GM12878 (cell line): ENCODE measurements at regions not wholly inside any gene's neighbourhood (a gene's known extent, or its start where the extent isn't known, plus 50 kb on each side); places are given as distances from the start of the nearest gene placed in this dataset.

Experiments used
- ATAC-seq: fragments of 200-7000 bp; cut with Tn5 transposase; 3 replicates; pipeline ENCODE4 v1.9.1; 2020; ENCODE audit warnings: mild to moderate bottlenecking, moderate library complexity
- BruUV-seq: library from RNA; stranded (reverse); fragments of 400-500 nt; replicated peaks from 2 replicates; lab custom pipeline; 2021; lab: Mats Ljungman, UMichigan
- CTCF ChIA-PET: fragments of 300-600 bp; sonication (Branson Sonifier 250); formaldehyde crosslinking; extraction: SDS; loops from one replicate; lab custom pipeline; 2021; ENCODE audit warnings: inconsistent platforms; lab: Yijun Ruan, JAX
- POLR2A ChIA-PET: fragments of 350-600 bp; formaldehyde crosslinking; extraction: SDS; loops from one replicate; lab custom pipeline; 2021; ENCODE audit warnings: inconsistent platforms; lab: Charles Lee
- RAD21 ChIA-PET: fragments of 300-600 bp; sonication (Branson Sonifier 250); formaldehyde crosslinking; loops from one replicate; lab custom pipeline; 2023; ENCODE audit warnings: antibody characterized with exemption; ENCODE audit not compliant: unreplicated experiment; lab: Charles Lee
- SMC1A ChIA-PET: fragments of 300-600 bp; sonication (Branson Sonifier 250); formaldehyde crosslinking; loops from one replicate; lab custom pipeline; 2023; ENCODE audit not compliant: unreplicated experiment, uncharacterized antibody; lab: Charles Lee
- DNase-seq: peaks from one replicate; pipeline ENCODE4 v3.0.0-alpha.2; 2011; ENCODE audit warnings: low read depth, low spot score
- FAIRE-seq: peaks from 3 replicates; lab custom pipeline; 2011; peaks lifted over from hg19 to GRCh38; lab: Jason Lieb, UNC
- H2AFZ ChIP-seq: 2 replicates; pipeline ENCODE4 v1.6.0; 2011; ENCODE audit warnings: low read depth, low read length, control low read depth; ENCODE audit not compliant: control insufficient read depth
- H3K27ac ChIP-seq: 2 replicates; pipeline ENCODE4 v1.5.1; 2011; ENCODE audit warnings: control low read depth; ENCODE audit not compliant: control insufficient read depth, insufficient read depth
- H3K27me3 ChIP-seq, 2 experiments: replicated peaks in 1 of 2; 2 replicates each; pipeline versions ENCODE4 v1.6.0 to v1.6.1; 2011; ENCODE audit warnings: low read length in 1 of 2; ENCODE audit not compliant: control insufficient read depth in 2 of 2, insufficient read depth in 2 of 2
- H3K36me3 ChIP-seq, 2 experiments: 2 replicates each; pipeline ENCODE4 v1.5.1; 2011; ENCODE audit warnings: low read length in 1 of 2; ENCODE audit not compliant: control insufficient read depth in 2 of 2, insufficient read depth in 2 of 2
- H3K4me1 ChIP-seq: 2 replicates; pipeline ENCODE4 v1.6.1; 2011; ENCODE audit warnings: mild to moderate bottlenecking, low read length, moderate library complexity, mixed read lengths; ENCODE audit not compliant: control insufficient read depth, insufficient read depth
- H3K4me2 ChIP-seq: 2 replicates; pipeline ENCODE4 v1.6.0; 2011; ENCODE audit warnings: control low read depth; ENCODE audit not compliant: control insufficient read depth, insufficient read depth
- H3K4me3 ChIP-seq: fragments of 200-600 bp; sonication (generic); 2 replicates; pipeline ENCODE4 v1.5.1; 2016
- H3K79me2 ChIP-seq: 2 replicates; pipeline ENCODE4 v1.6.0; 2011; ENCODE audit warnings: low read length; ENCODE audit not compliant: control insufficient read depth, insufficient read depth
- H3K9ac ChIP-seq: 2 replicates; pipeline ENCODE4 v1.8.0; 2011; ENCODE audit warnings: low read length, control low read depth, mixed read lengths; ENCODE audit not compliant: control insufficient read depth, insufficient read depth
- H3K9me3 ChIP-seq: replicated peaks from 3 replicates; pipeline ENCODE4 v1.5.1; 2011; ENCODE audit warnings: mild to moderate bottlenecking, low read length; ENCODE audit not compliant: control insufficient read depth, insufficient read depth
- H4K20me1 ChIP-seq: 2 replicates; pipeline ENCODE4 v1.6.0; 2011; ENCODE audit not compliant: control insufficient read depth, insufficient read depth
- EP300 ChIP-seq, 2 experiments: fragments of 150-350 bp in 1 of 2; IDR thresholded peaks; 2 replicates each; pipeline ENCODE4 v1.6.1; 2011 to 2012; ENCODE audit warnings: low read depth in 2 of 2, low read length in 2 of 2, borderline replicate concordance in 1 of 2, improper control_type of control experiment in 1 of 2, inconsistent platforms in 1 of 2; ENCODE audit not compliant: control insufficient read depth in 1 of 2
- RBBP5 ChIP-seq: fragments of 200-600 bp; sonication (generic); conservative IDR thresholded peaks from 2 replicates; pipeline ENCODE4 v1.6.1; 2016
- RELA ChIP-seq: fragments of 450-650 bp; IDR thresholded peaks from 2 replicates; pipeline ENCODE4 v1.8.0; 2014; ENCODE audit warnings: borderline replicate concordance; ENCODE audit not compliant: partially characterized antibody
- TAF1 ChIP-seq: IDR thresholded peaks from 2 replicates; pipeline ENCODE4 v1.6.1; 2011; ENCODE audit warnings: mild to moderate bottlenecking, low read depth, low read length, borderline replicate concordance
- TCF12 ChIP-seq: IDR thresholded peaks from 2 replicates; pipeline ENCODE4 v1.6.1; 2011; ENCODE audit warnings: low read depth, mild to moderate bottlenecking, low read length
- WGBS: methylation state at CpG from one replicate; pipeline ENCODE4 v1.1.6; 2016; ENCODE audit warnings: low lambda C conversion rate; ENCODE audit not compliant: insufficient replicate concordance, insufficient coverage; ENCODE audit errors: missing lambda C conversion rate; 5-methylcytosine and 5-hydroxymethylcytosine counted together
- in situ Hi-C: fragments of 300-500 bp; cut with MboI; formaldehyde crosslinking; loops from 9 replicates; pipeline ENCODE4 v1.14.3; 2018; ENCODE audit warnings: mixed read lengths
- intact Hi-C: fragments of 100-400 bp; cut with micrococcal nuclease; formaldehyde crosslinking; loops from one replicate; pipeline ENCODE4 v1.14.2; 2022; ENCODE audit not compliant: unreplicated experiment
- TF ChIP-seq, protein P1 (sequence below): fragments of 450-650 bp; IDR thresholded peaks from 2 replicates; pipeline ENCODE4 v1.6.1; 2016; ENCODE audit warnings: mild to moderate bottlenecking, moderate library complexity, borderline replicate concordance
- TF ChIP-seq, protein P2 (sequence below): fragments of 450-650 bp; conservative IDR thresholded peaks from 2 replicates; pipeline ENCODE4 v1.6.1; 2017; ENCODE audit warnings: mild to moderate bottlenecking, moderate library complexity

DNA sequence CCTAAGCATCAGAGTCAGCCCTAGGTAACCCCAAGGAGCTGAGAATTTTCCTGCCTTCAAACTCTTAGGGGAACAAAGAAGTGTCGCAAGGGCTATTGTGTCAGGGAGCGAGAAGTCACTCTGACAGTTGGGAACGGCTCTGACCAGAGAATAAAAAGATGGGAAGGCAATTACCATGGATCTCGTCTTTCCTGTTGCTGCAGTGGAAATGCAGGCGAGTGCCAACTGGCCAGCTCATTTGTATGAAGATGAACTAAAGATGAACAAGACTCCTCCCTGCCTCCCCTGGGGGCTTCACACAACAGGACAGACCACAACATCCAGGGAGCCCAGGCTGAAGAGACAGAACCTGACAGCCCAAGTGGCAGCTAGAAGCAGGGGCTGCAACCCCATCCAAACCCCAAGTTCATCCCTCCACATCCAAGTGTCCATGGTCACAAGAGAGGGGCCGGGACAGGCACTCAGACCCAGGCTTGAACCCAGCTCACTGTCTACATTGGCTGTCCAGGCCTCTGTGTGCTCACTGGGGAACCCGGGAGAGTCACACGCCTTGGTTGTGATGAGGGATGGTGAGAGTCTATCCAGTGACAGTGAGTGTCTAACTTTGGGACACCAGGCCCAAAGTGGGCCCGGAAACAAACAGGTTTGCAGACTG is 322.4 kb downstream of the BCL11B start (continued):
- TF ChIP-seq, protein P1, sequence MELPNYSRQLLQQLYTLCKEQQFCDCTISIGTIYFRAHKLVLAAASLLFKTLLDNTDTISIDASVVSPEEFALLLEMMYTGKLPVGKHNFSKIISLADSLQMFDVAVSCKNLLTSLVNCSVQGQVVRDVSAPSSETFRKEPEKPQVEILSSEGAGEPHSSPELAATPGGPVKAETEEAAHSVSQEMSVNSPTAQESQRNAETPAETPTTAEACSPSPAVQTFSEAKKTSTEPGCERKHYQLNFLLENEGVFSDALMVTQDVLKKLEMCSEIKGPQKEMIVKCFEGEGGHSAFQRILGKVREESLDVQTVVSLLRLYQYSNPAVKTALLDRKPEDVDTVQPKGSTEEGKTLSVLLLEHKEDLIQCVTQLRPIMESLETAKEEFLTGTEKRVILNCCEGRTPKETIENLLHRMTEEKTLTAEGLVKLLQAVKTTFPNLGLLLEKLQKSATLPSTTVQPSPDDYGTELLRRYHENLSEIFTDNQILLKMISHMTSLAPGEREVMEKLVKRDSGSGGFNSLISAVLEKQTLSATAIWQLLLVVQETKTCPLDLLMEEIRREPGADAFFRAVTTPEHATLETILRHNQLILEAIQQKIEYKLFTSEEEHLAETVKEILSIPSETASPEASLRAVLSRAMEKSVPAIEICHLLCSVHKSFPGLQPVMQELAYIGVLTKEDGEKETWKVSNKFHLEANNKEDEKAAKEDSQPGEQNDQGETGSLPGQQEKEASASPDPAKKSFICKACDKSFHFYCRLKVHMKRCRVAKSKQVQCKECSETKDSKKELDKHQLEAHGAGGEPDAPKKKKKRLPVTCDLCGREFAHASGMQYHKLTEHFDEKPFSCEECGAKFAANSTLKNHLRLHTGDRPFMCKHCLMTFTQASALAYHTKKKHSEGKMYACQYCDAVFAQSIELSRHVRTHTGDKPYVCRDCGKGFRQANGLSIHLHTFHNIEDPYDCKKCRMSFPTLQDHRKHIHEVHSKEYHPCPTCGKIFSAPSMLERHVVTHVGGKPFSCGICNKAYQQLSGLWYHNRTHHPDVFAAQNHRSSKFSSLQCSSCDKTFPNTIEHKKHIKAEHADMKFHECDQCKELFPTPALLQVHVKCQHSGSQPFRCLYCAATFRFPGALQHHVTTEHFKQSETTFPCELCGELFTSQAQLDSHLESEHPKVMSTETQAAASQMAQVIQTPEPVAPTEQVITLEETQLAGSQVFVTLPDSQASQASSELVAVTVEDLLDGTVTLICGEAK, result no peak
- no peak for TF ChIP-seq RELA
- no peak for TF ChIP-seq EP300 (IDR thresholded peaks at IDR 0.05; ENCODE audit: borderline replicate concordance in 1 of 2, control insufficient read depth in 1 of 2, low read depth in 2 of 2, low read length in 2 of 2)

DNA sequence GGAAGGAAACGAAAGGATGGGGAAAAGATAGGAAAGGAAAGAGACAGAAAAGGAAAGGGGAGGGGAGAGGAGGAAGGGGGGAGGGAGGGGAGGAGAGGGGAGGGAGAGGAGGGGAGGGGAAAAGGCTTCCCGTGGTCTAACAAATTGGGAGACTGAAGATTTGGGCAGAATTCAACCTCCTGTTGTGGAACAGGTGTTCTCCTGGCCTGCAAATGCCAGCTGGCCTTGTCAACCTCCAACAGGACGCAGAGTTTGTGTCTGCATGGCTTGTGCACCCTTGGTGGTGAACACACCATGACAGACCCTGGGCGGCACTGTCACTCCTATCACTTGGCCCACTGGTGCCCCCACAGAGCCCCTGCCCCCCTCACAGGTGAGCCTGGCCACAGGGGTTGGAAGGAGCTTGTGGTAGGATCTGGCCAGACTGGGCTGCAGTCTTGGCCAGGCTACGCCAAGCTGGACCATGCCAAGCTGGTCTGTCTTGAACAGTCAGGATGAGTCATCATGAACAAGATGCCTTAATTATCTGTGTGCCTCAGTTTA is 321.6 kb downstream of the BCL11B start:
- no peaks in the 10 kb centered on the region for H4K20me1 ChIP-seq
- no peaks in the 10 kb centered on the region for H3K36me3 ChIP-seq
- no peak for TF ChIP-seq TCF12
- TF ChIP-seq, protein P2, sequence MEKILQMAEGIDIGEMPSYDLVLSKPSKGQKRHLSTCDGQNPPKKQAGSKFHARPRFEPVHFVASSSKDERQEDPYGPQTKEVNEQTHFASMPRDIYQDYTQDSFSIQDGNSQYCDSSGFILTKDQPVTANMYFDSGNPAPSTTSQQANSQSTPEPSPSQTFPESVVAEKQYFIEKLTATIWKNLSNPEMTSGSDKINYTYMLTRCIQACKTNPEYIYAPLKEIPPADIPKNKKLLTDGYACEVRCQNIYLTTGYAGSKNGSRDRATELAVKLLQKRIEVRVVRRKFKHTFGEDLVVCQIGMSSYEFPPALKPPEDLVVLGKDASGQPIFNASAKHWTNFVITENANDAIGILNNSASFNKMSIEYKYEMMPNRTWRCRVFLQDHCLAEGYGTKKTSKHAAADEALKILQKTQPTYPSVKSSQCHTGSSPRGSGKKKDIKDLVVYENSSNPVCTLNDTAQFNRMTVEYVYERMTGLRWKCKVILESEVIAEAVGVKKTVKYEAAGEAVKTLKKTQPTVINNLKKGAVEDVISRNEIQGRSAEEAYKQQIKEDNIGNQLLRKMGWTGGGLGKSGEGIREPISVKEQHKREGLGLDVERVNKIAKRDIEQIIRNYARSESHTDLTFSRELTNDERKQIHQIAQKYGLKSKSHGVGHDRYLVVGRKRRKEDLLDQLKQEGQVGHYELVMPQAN, result no peak
- no peak for TF ChIP-seq RBBP5
- no peak for TF ChIP-seq TAF1
- H3K4me2 ChIP-seq, result no peak overlapping the region
- DNase-seq (no peak), ATAC-seq (no peak), FAIRE-seq (no peak)
- BruUV-seq, result no TSS peak
- ChIA-PET RAD21 (no interaction called here), CTCF (no interaction called here), POLR2A (no interaction called here), SMC1A (interaction anchor here (1.1 kb wide), 1 partner anchor 8 kb away, joined by 3 read pairs; no protein-coding TSS in a partner anchor)
- H3K4me3 ChIP-seq, result no peak overlapping the region
- intact Hi-C loops, result no loop called here
- H2AFZ ChIP-seq, result no peak overlapping the region
- no peaks in the 10 kb centered on the region; the same call in 2 of the 3 replicates for H3K9me3 ChIP-seq
- in situ Hi-C loops, result no loop called here
- no peak overlapping the region for H3K9ac ChIP-seq
- H3K27me3 ChIP-seq, result no peaks in the 10 kb centered on the region
- 25% methylated on average over 5 of the region's 5 CpGs for WGBS
- H3K79me2 ChIP-seq, result no peaks in the 10 kb centered on the region
- no peaks in the 10 kb centered on the region for H3K4me1 ChIP-seq
- H3K27ac ChIP-seq, result no peak overlapping the region
